ENCODE measurements at regions not wholly inside any gene's neighbourhood (a gene's known extent, or its start where the extent isn't known, plus 50 kb on each side); places are given as distances from the start of the nearest gene placed in this dataset.
A peak's percentile ranks its signal among the peaks of the same experiment; 100 is the strongest.

DNA sequence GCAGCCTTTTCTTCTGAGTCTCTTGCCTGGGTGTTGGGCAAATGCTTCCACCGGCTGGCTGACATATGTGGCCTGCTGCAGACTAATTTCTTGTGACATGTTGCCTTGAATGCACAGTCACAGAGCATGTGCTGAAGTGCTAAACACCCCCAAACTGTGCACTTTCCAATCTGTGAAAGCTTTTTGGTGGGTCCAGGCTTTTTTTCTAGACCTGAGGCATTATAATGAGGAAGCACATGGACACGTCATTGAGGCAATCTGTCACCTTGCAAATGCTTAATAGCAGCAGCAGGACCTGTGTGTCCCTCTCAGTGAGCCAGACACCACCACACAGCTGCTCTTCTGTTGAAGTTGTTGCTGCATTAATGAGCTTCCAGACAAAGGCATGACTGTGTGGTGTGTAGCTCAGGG lies 274.7 kb downstream of the ELAVL2 start:
- Histone ChIP-seq H3K4me3 (no peak overlapping the region), H3K27ac (no peak overlapping the region)

DNA sequence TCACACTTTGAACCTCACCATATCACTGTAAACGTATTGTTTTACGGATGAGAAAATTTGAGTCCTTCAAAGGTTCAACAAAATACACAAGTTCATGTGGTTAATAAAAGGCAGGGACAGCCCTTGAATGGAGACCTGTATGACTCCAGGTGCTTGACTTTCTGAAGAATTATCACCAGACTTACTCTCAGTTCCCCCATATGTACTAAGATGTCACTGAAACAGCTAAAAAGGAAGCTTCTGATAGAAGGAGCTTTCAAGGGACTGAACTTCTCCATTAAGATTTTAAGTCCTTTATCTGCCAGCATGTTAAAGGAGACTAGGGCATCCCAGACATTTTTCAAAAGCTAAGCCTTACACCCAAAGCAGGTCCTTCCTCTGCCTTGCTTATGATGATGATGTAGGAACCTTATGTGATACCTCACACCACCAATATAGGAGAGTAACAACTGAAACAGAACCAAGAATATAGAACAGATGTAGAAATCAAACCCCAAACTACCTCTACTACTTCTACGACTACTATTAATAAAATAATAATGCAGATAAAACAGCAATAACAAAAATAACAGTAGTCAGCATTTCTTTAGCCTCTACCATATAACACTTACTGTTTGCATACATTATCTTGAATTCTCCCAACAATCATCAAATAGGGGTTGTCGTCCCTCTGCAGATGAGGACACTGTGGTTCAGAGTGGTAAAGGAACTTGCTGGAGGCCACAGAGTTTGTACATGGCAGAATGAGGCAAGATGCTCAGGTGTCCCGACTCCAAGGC lies 273.9 kb downstream of the ELAVL2 start:
- H3K4me3 ChIP-seq: no peak overlapping the region

DNA sequence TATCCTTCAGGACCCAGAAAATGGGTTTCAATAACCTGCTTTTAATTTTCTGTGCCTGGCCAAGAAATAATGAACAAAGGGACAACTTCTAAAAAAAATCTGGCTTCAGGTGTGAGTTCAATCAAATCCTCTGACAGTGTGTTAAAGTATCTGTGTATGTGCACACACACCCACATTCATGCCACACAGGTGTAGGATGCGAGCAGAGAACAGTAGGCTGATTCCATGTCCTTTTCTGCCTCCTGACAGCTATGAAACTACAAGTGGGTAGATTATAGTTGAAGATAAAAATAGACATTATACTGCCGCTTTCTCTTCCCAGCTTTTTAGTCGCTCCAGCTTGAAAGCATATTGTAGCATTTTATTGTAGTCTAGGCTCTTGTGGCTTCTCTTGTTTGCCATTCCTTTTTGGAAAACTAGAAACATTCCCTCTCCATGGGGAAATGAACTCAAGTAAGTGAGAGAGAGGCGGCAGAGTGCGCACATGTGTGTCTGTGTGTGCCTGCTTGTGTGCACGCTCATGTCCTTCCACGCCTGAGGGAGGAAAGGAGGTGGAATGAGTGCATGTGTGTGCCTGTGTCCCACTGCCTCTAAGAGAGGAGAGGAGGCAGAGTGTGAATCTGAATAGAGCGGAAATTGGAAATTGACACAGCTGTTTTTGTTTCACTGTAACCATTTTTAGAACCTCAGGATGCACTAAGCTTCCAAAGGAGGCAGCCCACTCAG lies 273.0 kb downstream of the ELAVL2 start:
- no peak overlapping the region for H3K4me3 ChIP-seq
- no peak overlapping the region for H3K27ac ChIP-seq

More for the DNA sequence above, 273.9 kb downstream of the ELAVL2 start:
- H3K27ac ChIP-seq: no peak overlapping the region

DNA sequence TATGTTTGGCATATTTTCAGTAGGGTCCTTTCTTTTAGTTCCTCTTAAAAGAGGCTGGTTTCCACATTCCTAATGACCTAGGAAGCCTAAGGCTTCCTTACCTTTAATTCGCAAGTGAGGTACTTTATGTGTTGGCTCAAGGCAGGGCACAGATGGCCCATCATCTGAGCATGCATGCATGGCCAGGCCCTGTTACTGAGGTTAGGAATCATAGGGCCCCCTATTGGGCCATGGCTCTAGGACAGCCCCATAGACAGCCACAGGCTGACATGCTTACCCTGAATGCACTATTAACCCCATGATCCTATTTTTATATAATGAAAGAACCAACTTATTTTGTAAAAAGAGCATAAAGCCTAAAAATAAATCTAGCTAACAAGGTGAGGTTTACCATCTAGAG lies 271.4 kb downstream of the ELAVL2 start:
- H3K27ac ChIP-seq: no peak overlapping the region
- no peak overlapping the region for H3K4me3 ChIP-seq

DNA sequence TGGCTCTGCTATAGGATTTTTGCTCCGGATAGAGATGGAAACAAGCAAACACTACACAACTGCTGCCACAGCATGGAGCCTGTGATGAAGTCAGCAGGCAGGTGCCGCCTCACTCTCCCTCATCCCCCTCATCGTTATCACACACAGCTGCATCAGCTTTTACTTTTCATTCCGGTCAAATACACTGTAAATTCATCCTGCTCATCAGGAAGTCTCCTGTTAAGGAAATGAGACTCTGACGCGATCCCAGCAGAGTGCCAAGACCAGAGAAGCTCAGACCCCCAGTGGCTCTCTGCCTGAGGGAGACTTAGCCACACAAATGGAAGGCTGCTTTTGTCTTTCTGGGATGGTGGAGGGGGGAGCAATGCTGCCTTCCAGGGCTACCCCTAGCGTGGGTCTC lies 270.2 kb downstream of the ELAVL2 start:
- H3K27ac ChIP-seq: no peak overlapping the region
- H3K4me3 ChIP-seq: no peak overlapping the region

DNA sequence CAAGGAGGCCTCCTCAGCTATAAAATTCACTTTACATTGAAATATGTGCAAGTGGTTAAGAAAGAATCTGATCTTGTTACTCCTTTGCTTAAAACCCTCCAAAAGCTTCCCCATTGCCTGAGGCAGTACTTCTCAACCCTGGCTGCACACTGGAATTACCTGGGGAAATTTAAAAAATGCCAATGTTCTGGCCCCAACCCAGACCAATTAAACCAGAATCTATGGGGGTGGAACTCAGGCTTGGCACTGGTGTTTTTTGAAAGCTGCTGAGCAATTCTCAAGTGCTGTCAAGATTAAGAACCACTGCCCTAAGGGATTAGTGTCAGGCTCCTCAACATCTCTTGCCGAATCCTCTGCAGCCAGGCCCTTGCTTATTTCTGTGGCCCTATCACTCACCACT lies 269.6 kb downstream of the ELAVL2 start:
- H3K27ac ChIP-seq: no peak overlapping the region
- H3K4me3 ChIP-seq: no peak overlapping the region

DNA sequence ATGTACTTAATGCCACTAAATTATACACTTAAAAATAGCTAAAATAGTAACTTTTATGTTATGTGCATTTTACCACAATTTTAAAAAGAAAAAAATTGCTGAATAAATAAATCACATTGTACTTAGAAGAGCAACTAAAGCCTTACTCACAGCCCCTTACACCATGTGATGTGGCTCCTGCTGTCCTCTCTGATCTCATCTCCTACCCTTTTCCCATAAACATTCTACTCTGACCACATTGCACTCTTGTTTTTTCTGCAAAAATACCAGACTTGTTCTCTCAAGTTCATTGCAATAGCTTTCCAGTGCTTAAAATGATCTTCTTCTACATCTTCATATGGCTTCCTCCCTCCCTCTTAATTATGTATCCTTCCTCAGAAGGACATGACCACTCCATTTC lies 268.4 kb downstream of the ELAVL2 start:
- H3K27ac ChIP-seq: no peak overlapping the region
- H3K4me3 ChIP-seq: no peak overlapping the region

DNA sequence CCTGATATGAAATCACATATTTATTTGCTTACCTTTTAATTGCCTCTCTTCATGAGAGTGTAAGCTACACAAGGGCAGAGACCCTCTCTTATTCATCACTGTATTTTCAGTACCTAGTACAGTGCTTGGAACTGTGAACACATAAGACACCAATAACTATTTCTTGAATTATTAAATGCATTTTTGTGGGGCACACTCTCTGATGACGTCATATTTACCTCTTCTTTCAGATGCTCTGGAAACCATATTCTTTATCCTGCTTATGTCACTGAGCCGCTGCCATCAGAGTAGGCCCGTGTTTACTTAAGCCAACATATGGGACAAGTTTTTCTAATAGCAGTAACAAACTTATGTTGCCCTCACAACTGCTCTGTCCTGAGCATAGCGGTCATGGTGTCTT lies 266.5 kb downstream of the ELAVL2 start:
- no peak overlapping the region for H3K27ac ChIP-seq
- no peak overlapping the region for H3K4me3 ChIP-seq

DNA sequence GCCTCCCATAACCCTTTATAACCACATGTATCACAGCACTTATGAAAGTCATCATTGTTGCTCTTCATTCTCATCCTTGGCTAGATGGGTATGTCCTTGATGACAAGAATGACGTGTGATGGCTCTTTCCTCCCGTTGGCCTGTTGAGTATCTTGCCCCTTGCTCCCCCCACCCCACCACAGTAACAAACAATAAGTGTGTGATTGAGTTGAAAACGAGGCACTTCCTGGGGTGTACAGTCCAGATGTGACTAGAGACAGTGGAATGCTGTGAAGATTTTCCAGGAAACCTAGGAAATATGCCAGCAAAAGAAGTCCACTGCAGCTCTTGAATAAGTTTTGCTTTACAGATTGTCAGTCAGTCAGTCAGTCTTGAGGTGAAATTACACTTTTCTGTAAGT lies 262.5 kb downstream of the ELAVL2 start:
- no peak overlapping the region for H3K27ac ChIP-seq
- no peak overlapping the region for H3K4me3 ChIP-seq

DNA sequence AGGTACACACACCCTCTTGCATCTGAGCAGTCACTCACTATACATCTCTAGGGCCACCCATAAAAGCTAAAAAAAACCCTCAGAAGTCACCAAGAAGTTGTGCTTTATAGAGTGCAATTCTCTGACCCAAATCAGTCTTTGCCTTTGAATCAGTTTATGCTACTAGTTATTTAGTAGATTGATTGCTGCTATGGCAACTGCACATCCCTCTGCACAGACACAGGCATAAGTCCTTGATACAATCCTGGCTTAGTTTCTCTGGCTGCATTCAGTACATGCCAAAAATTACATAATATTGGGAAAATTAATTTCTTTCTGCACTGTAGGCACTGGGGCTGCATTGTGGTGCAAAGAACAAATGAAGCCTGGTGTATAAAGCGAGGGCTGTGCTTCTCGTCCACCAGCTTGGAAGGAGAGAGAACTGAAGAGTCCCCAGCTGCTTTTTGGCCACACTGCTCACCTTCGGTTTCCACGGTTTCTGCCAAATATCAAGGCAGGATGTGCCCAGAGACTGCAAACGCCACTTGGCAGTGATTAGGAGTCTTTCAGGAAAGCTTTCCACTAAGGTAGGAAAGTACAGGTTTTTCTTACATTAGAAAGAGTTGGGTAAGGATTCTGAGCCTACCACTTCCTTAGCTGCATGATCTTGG lies 258.4 kb downstream of the ELAVL2 start:
- no peak overlapping the region for H3K4me3 ChIP-seq
- no peak overlapping the region for H3K27ac ChIP-seq

DNA sequence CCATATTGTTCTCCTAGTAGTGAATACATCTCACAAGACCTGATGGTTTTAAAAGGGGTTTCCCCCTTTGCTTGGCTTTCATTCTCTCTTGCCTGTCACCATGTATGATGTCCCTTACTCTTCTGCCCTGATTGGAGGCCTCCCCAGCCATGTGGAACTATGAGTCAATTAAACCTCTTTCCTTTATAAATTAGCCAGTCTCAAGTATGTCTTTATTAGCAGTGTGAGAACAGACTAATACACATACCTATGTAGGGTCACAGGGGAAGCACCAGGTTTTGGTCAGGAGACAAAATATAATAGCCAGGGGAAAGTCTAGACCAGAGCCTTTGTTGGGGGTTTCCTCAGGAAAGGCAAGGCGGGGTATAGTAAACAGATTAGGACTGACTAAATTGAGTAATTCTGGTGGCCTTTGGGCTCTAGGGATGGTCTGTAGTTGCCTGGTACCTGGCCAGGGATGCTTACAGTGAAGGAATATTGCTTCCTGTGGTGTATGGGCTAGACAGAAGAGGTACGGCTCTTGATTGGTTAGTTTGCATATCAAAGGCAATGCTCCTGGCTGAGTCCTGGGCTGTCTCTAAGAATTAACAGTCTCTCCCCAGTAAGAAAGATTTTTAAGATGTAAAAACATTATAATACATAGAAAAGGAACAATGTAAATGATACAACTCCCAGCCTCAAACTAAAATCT lies 254.5 kb downstream of the ELAVL2 start:
- Histone ChIP-seq H3K4me3 (no peak overlapping the region), H3K27ac (no peak overlapping the region)

DNA sequence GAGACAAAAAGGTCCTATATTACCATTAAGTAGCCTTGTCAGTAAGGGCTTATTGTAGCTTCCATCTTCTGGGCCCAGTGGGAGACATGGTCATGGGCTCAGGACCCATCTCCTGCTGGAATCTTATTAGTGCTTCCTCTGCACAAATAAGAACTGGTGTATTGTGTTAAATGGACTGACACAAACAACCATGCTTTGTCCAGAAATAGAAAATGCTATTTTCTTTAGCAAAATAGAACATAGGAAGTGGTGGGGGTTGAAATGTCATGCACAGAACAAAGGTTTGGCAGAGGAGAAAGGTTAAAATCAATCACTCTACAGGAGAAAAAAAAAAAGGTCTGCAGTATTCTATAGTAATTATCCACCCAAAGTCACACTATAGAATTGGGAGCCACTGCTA lies 252.2 kb downstream of the ELAVL2 start:
- H3K27ac ChIP-seq: no peak overlapping the region

DNA sequence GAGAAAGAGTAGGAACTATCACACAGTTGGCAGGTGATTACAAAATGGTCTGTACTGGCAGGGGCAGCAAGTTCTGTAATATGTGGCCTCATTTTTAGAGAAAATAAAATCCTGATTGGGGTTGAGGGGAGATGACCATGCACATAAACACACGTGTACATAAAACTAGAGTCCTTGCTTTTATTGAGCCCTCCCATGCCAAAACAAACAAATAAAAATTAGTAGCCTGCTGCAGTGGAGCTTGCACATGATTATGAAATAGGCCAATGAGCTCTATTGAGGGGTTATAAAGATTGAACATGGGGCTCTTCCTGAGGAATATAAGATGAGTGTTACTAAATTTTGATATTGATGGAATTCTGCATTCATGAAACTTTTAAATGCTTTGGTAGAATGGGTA lies 248.4 kb downstream of the ELAVL2 start:
- H3K27ac ChIP-seq: no peak overlapping the region
- H3K4me3 ChIP-seq: no peak overlapping the region

More for the DNA sequence above, 252.2 kb downstream of the ELAVL2 start:
- H3K4me3 ChIP-seq: no peak overlapping the region

DNA sequence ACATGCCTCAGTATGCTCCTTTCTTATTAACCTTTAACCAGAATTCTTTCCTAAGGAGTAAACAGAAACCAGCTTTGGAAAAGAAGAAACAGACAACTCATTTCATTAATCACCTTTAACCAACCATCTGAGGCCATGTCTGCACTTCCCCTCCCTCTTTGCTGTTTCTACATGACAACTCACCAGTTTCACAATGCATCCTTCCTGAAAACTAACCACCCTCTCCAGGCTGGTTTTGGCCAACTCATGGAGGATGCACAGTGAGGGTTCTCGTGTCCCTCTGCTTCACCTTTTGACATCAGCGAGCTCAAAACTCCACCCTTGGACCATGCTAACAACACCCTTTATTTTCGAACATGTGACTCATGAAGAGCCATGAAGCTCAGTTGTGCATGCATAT lies 244.1 kb downstream of the ELAVL2 start:
- no peak overlapping the region for H3K4me3 ChIP-seq

DNA sequence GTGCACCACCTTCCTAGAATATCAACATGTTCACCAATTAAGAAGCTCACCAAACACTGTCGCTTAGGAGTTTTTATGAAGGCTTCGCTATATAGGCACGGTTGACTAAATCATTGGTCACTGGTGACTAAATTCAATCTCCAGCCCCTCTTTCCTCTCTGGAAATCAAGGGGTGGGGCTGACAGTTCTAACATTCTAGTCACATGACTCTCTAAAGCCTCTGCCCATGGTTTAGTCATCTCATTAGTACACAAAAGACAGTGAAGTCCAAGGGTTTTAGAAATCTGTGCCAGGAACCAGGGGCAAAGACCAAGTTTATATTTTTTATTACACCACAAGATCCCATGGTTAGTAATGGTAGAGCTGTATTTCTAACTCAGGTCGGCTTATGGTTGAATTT lies 243.2 kb downstream of the ELAVL2 start:
- H3K27ac ChIP-seq: no peak overlapping the region
- no peak overlapping the region for H3K4me3 ChIP-seq

More for the DNA sequence above, 244.1 kb downstream of the ELAVL2 start:
- H3K27ac ChIP-seq: no peak overlapping the region

DNA sequence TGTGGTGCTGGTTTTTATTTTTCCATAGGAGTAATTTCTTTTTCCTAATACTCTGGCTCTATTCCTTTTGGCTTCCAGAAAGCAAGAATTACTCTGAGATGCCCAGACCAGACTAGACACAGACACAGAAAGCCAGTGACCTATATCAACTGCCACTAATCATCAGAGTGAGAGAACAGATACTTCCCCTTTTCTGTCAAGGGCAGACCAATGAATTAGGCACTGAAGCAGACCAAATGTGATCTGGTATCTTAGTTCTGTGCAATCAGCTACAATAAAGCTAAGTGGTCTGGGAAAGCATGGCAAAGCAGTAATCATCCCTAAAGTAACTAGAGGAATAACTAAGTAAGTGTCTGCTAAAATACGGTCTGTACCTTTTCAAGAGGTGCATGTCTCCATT lies 239.1 kb downstream of the ELAVL2 start:
- Histone ChIP-seq H3K27ac (no peak overlapping the region), H3K4me3 (no peak overlapping the region)

DNA sequence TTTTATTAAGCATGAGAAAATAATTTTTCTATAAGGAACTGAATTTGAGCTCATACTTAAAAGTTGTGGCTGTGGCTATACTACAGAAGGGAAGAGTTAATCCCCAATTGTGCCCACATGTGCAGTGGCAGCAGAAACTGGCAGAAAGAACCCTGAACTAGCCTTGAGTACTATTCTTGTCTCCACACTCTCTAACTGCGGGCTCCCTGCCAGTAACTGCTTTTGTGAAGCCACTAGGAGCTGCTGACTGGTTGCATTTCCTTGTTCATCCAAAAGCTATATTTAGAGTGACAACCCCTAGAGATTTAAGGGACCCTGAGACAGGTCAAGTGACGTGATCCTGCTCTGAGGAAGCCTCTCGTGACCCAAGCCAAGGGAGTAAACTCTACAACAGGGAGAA lies 238.6 kb downstream of the ELAVL2 start:
- Histone ChIP-seq H3K27ac (no peak overlapping the region), H3K4me3 (no peak overlapping the region)

DNA sequence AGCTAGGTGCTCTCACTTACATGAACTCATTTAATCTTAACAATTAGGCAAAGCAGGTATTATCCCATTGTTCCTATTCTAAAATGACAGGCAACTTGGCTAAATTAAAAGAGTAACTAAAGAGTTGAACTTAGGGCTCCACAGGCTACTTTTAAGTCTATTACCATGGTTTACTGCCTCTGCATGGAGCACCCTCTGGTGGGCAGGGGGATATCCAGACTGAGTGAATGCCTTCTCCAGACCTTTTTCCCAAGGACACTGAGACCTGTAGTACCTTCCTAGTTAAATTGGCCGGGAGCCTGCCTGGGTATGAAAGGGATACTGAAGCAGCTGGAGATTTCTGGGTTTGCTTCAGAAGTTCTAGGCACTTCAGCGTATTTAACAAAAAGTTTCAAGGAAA lies 238.1 kb downstream of the ELAVL2 start:
- no peak overlapping the region for H3K27ac ChIP-seq
- H3K4me3 ChIP-seq: no peak overlapping the region

DNA sequence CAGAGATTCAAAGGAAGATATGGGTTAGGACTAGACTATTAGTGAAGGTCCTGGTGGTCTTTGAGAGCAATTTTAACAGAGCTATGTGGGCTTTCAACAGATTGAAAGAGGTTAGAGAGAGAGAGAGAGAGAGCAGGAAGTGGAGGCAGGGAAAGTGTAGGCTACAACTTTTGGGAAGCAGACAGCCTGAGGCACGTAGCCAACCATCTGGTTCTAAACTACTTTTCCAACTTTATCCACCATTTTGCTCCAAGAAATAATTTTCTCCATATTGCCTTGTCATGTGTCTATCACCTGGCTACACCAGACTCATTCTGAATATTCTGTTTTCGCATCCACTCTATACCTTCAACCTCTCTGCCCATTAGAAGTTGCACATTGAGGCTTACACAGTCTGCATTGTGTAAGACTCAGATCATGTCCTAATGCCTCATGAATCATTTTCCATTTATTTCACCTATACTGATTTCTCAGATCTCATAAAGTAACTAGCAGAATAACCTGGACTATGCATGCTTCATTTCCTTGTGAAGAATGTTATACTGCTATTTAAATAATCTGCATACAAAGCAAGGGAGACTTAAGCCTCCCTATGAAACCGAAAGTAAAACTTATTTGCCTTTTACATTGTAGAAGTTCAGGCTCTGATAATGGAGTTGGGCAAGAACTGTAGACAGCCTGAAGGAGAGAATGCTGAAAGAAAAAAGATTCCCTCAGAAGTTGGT lies 235.6 kb downstream of the ELAVL2 start:
- peak overlapping the region in 4 of 21 experiments; percentile 8 to 33 (median 18) for H3K27ac ChIP-seq
- H3K4me3 ChIP-seq: peak overlapping the region in 1 of 7 experiments; percentile 6

DNA sequence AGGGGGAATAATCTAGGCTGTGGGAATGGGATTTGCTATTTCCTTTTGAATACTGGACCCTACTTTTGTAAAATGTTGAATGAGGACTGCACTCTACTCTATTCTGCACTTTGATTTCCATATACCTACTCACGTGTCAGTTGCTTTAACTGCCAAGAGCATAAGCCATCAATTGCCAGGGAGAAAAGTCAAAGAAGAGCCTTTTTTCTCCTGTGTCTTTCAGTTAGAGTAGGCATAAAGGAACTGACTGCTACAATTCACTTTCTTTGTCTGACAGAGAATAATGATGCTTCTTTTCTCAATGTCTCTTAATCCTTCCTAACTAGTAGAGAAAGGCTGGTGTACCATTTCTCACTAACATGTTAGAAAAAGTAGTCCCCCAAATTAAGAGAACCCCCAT lies 231.6 kb downstream of the ELAVL2 start:
- no peak overlapping the region for H3K27ac ChIP-seq

More for the DNA sequence above, 231.6 kb downstream of the ELAVL2 start:
- no peak overlapping the region for H3K4me3 ChIP-seq

All from skin epidermis (tissue), 12 donors.